Activated CD4-positive, alpha-beta T cell treated with anti-CD3 and anti-CD28 coated beads, Interleukin-2, amount 50 U/mL, for 16 hours (primary cell): ENCODE measurements at regions not wholly inside any gene's neighbourhood (a gene's known extent, or its start where the extent isn't known, plus 50 kb on each side); places are given as distances from the start of the nearest gene placed in this dataset.
A peak's percentile ranks its signal among the peaks of the same experiment; 100 is the strongest.

ENCODE experiments used
- DNase-seq: peaks from one replicate; pipeline ENCODE4 v3.0.0-alpha.2; 2020

- DNase-seq, result no peak
These were observed 134.9 kb upstream of the PJA1 start for GRCh38 chrX:69299951-69300714.

- no peak for DNase-seq
These were observed 134.0 kb upstream of the PJA1 start for GRCh38 chrX:69299285-69299684.

- no peak for DNase-seq
These were observed 133.3 kb upstream of the PJA1 start for GRCh38 chrX:69298466-69299140.

GRCh38 chrX:69297506-69297905 is 132.3 kb upstream of the PJA1 start:
- DNase-seq, result no peak

GRCh38 chrX:69293776-69294601 is 128.7 kb upstream of the PJA1 start:
- no peak for DNase-seq

- DNase-seq, result no peak
These were observed 125.9 kb upstream of the PJA1 start for GRCh38 chrX:69291116-69291515.

- DNase-seq, result no peak
These were observed 125.0 kb upstream of the PJA1 start for GRCh38 chrX:69290292-69290691.

GRCh38 chrX:69289793-69290123 is 124.5 kb upstream of the PJA1 start:
- DNase-seq, result no peak

GRCh38 chrX:69289046-69289792 is 124.0 kb upstream of the PJA1 start:
- no peak for DNase-seq

- no peak for DNase-seq
These were observed 121.8 kb upstream of the PJA1 start for GRCh38 chrX:69287095-69287494.

- DNase-seq, result no peak
These were observed 121.3 kb upstream of the PJA1 start for GRCh38 chrX:69286565-69286906.

GRCh38 chrX:69285881-69286564 is 120.8 kb upstream of the PJA1 start:
- peak; percentile 45 for DNase-seq

- DNase-seq, result no peak
These were observed 120.2 kb upstream of the PJA1 start for GRCh38 chrX:69285401-69285877.

GRCh38 chrX:69284491-69284890 is 119.2 kb upstream of the PJA1 start:
- no peak for DNase-seq

- no peak for DNase-seq
These were observed 117.8 kb upstream of the PJA1 start for GRCh38 chrX:69282893-69283690.

- DNase-seq, result no peak
These were observed 115.7 kb upstream of the PJA1 start for GRCh38 chrX:69280933-69281332.

GRCh38 chrX:69279234-69279633 is 114.0 kb upstream of the PJA1 start:
- no peak for DNase-seq

GRCh38 chrX:69278031-69278687 is 112.9 kb upstream of the PJA1 start:
- no peak for DNase-seq

- DNase-seq, result no peak
These were observed 112.2 kb upstream of the PJA1 start for GRCh38 chrX:69277369-69277990.

- no peak for DNase-seq
These were observed 103.4 kb upstream of the PJA1 start for GRCh38 chrX:69268611-69269010.

- DNase-seq, result no peak
These were observed 98.9 kb upstream of the PJA1 start for GRCh38 chrX:69264158-69264581.
